HL-60 (cell line): ENCODE measurements at regions not wholly inside any gene's neighbourhood (a gene's known extent, or its start where the extent isn't known, plus 50 kb on each side); places are given as distances from the start of the nearest gene placed in this dataset.

Source experiments
- POLR2AphosphoS5 ChIP-seq: IDR thresholded peaks from 2 replicates; pipeline ENCODE4 v1.6.1; 2012; ENCODE audit warnings: low read depth
- TF ChIP-seq, protein P1 (sequence below): IDR thresholded peaks from one replicate; pipeline ENCODE4 v1.5.1; 2011; ENCODE audit warnings: low read length, control low read depth, inconsistent platforms; ENCODE audit not compliant: insufficient read depth
- TF ChIP-seq, protein P2 (sequence below): IDR thresholded peaks from 2 replicates; pipeline ENCODE4 v1.6.1; 2012; ENCODE audit warnings: low read depth; ENCODE audit not compliant: insufficient replicate concordance

GRCh38 chr11:115897707-115898106, 393.5 kb upstream of the CADM1 start:
- TF ChIP-seq, protein P1, sequence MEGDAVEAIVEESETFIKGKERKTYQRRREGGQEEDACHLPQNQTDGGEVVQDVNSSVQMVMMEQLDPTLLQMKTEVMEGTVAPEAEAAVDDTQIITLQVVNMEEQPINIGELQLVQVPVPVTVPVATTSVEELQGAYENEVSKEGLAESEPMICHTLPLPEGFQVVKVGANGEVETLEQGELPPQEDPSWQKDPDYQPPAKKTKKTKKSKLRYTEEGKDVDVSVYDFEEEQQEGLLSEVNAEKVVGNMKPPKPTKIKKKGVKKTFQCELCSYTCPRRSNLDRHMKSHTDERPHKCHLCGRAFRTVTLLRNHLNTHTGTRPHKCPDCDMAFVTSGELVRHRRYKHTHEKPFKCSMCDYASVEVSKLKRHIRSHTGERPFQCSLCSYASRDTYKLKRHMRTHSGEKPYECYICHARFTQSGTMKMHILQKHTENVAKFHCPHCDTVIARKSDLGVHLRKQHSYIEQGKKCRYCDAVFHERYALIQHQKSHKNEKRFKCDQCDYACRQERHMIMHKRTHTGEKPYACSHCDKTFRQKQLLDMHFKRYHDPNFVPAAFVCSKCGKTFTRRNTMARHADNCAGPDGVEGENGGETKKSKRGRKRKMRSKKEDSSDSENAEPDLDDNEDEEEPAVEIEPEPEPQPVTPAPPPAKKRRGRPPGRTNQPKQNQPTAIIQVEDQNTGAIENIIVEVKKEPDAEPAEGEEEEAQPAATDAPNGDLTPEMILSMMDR: no peak
- TF ChIP-seq POLR2AphosphoS5: no peak
- TF ChIP-seq, protein P2, sequence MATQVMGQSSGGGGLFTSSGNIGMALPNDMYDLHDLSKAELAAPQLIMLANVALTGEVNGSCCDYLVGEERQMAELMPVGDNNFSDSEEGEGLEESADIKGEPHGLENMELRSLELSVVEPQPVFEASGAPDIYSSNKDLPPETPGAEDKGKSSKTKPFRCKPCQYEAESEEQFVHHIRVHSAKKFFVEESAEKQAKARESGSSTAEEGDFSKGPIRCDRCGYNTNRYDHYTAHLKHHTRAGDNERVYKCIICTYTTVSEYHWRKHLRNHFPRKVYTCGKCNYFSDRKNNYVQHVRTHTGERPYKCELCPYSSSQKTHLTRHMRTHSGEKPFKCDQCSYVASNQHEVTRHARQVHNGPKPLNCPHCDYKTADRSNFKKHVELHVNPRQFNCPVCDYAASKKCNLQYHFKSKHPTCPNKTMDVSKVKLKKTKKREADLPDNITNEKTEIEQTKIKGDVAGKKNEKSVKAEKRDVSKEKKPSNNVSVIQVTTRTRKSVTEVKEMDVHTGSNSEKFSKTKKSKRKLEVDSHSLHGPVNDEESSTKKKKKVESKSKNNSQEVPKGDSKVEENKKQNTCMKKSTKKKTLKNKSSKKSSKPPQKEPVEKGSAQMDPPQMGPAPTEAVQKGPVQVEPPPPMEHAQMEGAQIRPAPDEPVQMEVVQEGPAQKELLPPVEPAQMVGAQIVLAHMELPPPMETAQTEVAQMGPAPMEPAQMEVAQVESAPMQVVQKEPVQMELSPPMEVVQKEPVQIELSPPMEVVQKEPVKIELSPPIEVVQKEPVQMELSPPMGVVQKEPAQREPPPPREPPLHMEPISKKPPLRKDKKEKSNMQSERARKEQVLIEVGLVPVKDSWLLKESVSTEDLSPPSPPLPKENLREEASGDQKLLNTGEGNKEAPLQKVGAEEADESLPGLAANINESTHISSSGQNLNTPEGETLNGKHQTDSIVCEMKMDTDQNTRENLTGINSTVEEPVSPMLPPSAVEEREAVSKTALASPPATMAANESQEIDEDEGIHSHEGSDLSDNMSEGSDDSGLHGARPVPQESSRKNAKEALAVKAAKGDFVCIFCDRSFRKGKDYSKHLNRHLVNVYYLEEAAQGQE: no peak
